ENCODE measurements at regions not wholly inside any gene's neighbourhood (a gene's known extent, or its start where the extent isn't known, plus 50 kb on each side); places are given as distances from the start of the nearest gene placed in this dataset.
A peak's percentile ranks its signal among the peaks of the same experiment; 100 is the strongest.

DNA sequence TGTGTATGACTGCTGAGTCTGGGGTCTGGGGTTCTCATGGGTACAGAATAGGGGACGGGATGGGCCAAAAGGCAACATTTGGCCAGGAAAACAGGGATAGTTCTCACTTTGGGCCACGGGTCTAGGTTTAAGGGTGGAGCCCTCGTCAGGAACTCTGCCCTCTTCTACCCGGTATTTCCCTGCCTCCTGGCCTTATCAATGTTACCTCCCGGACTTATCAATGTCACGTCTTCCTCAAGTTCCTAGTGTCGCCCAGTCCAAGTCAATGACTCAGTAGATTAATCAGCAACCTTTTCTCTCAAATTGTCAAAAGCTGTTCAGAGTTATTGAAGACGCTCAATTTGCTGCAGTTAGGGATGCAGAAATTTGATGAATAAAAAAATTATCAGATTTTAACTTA is 234.8 kb downstream of the B3GLCT start:
- Histone ChIP-seq H3K4me2 (ENCODE audit: unreplicated experiment) (no peak overlapping the region), H3K27me3 (replicated peaks; ENCODE audit: insufficient read depth) (no peaks in the 10 kb centered on the region), H3K9me2 (ENCODE audit: insufficient read depth) (no peaks in the 10 kb centered on the region), H3K4me3 (no peak overlapping the region), H3K9ac (no peak overlapping the region), H3K79me2 (ENCODE audit: insufficient read depth) (no peaks in the 10 kb centered on the region), H3K27ac (no peak overlapping the region), H3K9me3 (ENCODE audit: low read depth) (no peaks in the 10 kb centered on the region), H3F3A (ENCODE audit: insufficient read depth) (no peaks in the 10 kb centered on the region), H3K36me3 (ENCODE audit: low read depth) (no peaks in the 10 kb centered on the region), H2AFZ (no peak overlapping the region), H3K4me1 (ENCODE audit: insufficient read depth) (peaks cover 14% of the 10 kb centered on the region), H4K20me1 (ENCODE audit: insufficient read depth) (no peaks in the 10 kb centered on the region)
- WGBS, 2 experiments (ENCODE audit: low coverage in 1 of 2, low lambda C conversion rate in 2 of 2, missing lambda C conversion rate in 2 of 2) = 95 to 98% methylated on average over 8 of the region's 8 CpGs
- DNase-seq = no peak
- in situ Hi-C loops (cut with MboI) = loop anchor here (5.0 kb wide), 1 partner anchor 303 kb away; the partner anchor contains the start of gene RXFP2
- TF ChIP-seq EZH2phosphoT487 (IDR thresholded peaks at IDR 0.05; ENCODE audit: insufficient read depth, low read depth) (no peak), EZH2 (IDR thresholded peaks at IDR 0.05; ENCODE audit: insufficient read depth, poor library complexity, severe bottlenecking) (no peak)

DNA sequence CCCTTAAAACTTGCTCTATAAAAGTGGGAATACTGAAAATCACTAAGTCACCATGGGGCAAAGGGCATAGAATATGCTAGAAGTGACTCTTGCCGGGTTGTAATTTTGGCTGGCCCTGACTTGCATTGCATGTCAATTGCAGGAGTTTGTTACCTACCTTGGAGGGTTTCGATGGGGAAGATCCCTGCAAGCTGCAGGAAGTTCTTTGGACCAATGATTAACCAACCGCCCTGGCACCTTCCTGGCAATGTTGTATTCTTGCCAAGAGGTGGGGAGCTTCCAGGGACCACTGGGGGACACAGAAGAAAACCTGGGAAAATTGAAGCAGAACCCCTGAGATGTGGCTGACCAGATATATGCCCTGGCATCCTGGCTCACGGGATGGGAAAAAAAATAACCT is 235.8 kb downstream of the B3GLCT start:
- H3K9me2 ChIP-seq (ENCODE audit: insufficient read depth) = no peaks in the 10 kb centered on the region
- H3K4me3 ChIP-seq = no peak overlapping the region
- no peak for DNase-seq
- TF ChIP-seq EZH2 (IDR thresholded peaks at IDR 0.05; ENCODE audit: insufficient read depth, poor library complexity, severe bottlenecking) = no peak
- TF ChIP-seq EZH2phosphoT487 (IDR thresholded peaks at IDR 0.05; ENCODE audit: insufficient read depth, low read depth) = no peak
- H2AFZ ChIP-seq = no peak overlapping the region
- WGBS, 2 experiments (ENCODE audit: low coverage in 1 of 2, low lambda C conversion rate in 2 of 2, missing lambda C conversion rate in 2 of 2) = 91% methylated on average over 4 of the region's 4 CpGs
- H3K9ac ChIP-seq = no peak overlapping the region
- no peak overlapping the region for H3K27ac ChIP-seq
- in situ Hi-C loops (cut with MboI) = loop anchor here (5.0 kb wide), 1 partner anchor 302 kb away; the partner anchor contains the start of gene RXFP2
- H3K36me3 ChIP-seq (ENCODE audit: low read depth) = no peaks in the 10 kb centered on the region
- no peaks in the 10 kb centered on the region for H3K79me2 ChIP-seq (ENCODE audit: insufficient read depth)
- H3K9me3 ChIP-seq (ENCODE audit: low read depth) = no peaks in the 10 kb centered on the region
- no peak overlapping the region for H3K4me2 ChIP-seq (ENCODE audit: unreplicated experiment)
- no peaks in the 10 kb centered on the region for H3F3A ChIP-seq (ENCODE audit: insufficient read depth)
- H3K4me1 ChIP-seq (ENCODE audit: insufficient read depth) = peaks cover 14% of the 10 kb centered on the region
- H3K27me3 ChIP-seq (replicated peaks; ENCODE audit: insufficient read depth) = no peaks in the 10 kb centered on the region
- no peaks in the 10 kb centered on the region for H4K20me1 ChIP-seq (ENCODE audit: insufficient read depth)

DNA sequence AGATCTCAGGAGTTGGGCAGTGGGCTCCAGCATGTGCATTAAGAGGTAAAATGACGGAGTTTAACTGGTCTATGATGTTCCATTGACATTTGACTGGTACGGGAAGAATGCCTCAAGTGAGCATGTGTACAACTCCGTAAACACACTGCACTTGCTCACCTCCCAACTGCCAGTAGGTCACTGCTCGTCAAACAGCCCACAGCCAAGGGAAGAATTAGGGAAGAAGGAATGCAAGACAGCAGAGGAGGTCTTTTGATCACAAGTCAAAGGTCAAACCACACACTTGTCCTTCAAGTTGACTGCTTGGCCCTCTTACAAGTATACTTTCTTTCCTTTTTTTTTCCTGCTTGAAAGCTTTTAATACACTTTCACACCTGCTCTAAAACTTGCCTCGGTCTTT is 236.7 kb downstream of the B3GLCT start:
- in situ Hi-C loops (cut with MboI) = loop anchor here (5.0 kb wide), 1 partner anchor 301 kb away; the partner anchor contains the start of gene RXFP2
- H3K27me3 ChIP-seq (replicated peaks; ENCODE audit: insufficient read depth) = no peaks in the 10 kb centered on the region
- 90 to 96% methylated on average over 5 of the region's 5 CpGs for WGBS, 2 experiments (ENCODE audit: low coverage in 1 of 2, low lambda C conversion rate in 2 of 2, missing lambda C conversion rate in 2 of 2)

DNA sequence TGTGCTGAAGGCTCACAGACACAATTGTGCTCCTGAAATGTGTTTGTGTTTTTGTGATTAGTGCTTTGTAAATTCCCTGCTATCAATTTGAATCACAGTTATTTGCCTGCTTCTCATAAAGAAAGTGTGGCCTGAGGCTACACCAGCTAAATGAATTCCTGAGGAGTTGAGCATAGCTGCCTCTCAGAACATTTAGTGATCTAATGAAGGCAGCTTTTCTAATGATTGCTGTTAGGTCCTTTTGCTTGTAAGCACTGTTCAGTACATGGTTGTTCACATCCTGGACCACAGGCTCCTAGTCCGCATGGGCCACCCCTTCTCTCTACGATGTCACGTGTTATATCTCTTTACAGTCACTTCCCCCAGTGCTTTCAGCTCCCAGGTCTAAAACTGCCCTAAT is 238.2 kb downstream of the B3GLCT start:
- peaks cover 12% of the 10 kb centered on the region for H3K4me1 ChIP-seq (ENCODE audit: insufficient read depth)
- H3K79me2 ChIP-seq (ENCODE audit: insufficient read depth) = no peaks in the 10 kb centered on the region
- no peak overlapping the region for H3K4me2 ChIP-seq (ENCODE audit: unreplicated experiment)
- H3K9me2 ChIP-seq (ENCODE audit: insufficient read depth) = no peaks in the 10 kb centered on the region
- H2AFZ ChIP-seq = no peak overlapping the region
- H3K36me3 ChIP-seq (ENCODE audit: low read depth) = no peaks in the 10 kb centered on the region
- TF ChIP-seq EZH2phosphoT487 (IDR thresholded peaks at IDR 0.05; ENCODE audit: insufficient read depth, low read depth) (no peak), EZH2 (IDR thresholded peaks at IDR 0.05; ENCODE audit: insufficient read depth, poor library complexity, severe bottlenecking) (no peak)
- no peak overlapping the region for H3K4me3 ChIP-seq
- no peak overlapping the region for H3K9ac ChIP-seq
- 96 to 97% methylated on average over 3 of the region's 3 CpGs for WGBS, 2 experiments (ENCODE audit: low coverage in 1 of 2, low lambda C conversion rate in 2 of 2, missing lambda C conversion rate in 2 of 2)
- no peaks in the 10 kb centered on the region for H3K9me3 ChIP-seq (ENCODE audit: low read depth)
- DNase-seq = peak; percentile 51
- no peaks in the 10 kb centered on the region for H3F3A ChIP-seq (ENCODE audit: insufficient read depth)
- H4K20me1 ChIP-seq (ENCODE audit: insufficient read depth) = no peaks in the 10 kb centered on the region
- H3K27me3 ChIP-seq (replicated peaks; ENCODE audit: insufficient read depth) = no peaks in the 10 kb centered on the region
- in situ Hi-C loops (cut with MboI) = loop anchor here (5.0 kb wide), 1 partner anchor 299 kb away; the partner anchor contains the start of gene RXFP2
- no peak overlapping the region for H3K27ac ChIP-seq

More for the DNA sequence above, 236.7 kb downstream of the B3GLCT start:
- H3K27ac ChIP-seq = no peak overlapping the region
- no peak overlapping the region for H3K4me2 ChIP-seq (ENCODE audit: unreplicated experiment)
- H3K9me3 ChIP-seq (ENCODE audit: low read depth) = no peaks in the 10 kb centered on the region
- no peak overlapping the region for H2AFZ ChIP-seq
- H3K9me2 ChIP-seq (ENCODE audit: insufficient read depth) = no peaks in the 10 kb centered on the region
- H3K36me3 ChIP-seq (ENCODE audit: low read depth) = no peaks in the 10 kb centered on the region
- H3K79me2 ChIP-seq (ENCODE audit: insufficient read depth) = no peaks in the 10 kb centered on the region
- no peak overlapping the region for H3K4me3 ChIP-seq
- no peaks in the 10 kb centered on the region for H3F3A ChIP-seq (ENCODE audit: insufficient read depth)
- no peak for DNase-seq
- H4K20me1 ChIP-seq (ENCODE audit: insufficient read depth) = no peaks in the 10 kb centered on the region
- no peak for TF ChIP-seq EZH2 (IDR thresholded peaks at IDR 0.05; ENCODE audit: insufficient read depth, poor library complexity, severe bottlenecking)
- TF ChIP-seq EZH2phosphoT487 (IDR thresholded peaks at IDR 0.05; ENCODE audit: insufficient read depth, low read depth) = no peak
- peaks cover 14% of the 10 kb centered on the region for H3K4me1 ChIP-seq (ENCODE audit: insufficient read depth)
- no peak overlapping the region for H3K9ac ChIP-seq

DNA sequence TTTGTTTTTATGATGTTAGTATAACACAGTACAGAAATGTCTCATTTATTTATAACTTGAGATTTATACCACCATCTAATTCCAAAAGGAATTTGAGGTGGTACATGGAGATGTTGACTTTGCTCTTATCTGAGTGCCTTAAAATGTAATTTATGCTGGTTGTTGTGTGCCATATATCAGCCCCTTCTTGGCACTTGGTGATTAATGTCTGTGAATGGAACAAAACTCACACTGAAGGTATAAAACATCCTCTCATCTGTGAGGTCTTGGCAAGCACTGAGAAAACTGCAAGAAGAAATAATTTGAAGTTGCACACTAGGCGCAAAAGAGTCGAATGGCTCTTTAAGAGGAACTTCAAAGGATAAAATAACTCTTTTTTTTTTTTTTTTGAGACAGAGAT is 240.4 kb downstream of the B3GLCT start:
- no peaks in the 10 kb centered on the region for H4K20me1 ChIP-seq (ENCODE audit: insufficient read depth)
- no peaks in the 10 kb centered on the region for H3K9me3 ChIP-seq (ENCODE audit: low read depth)
- no peaks in the 10 kb centered on the region for H3F3A ChIP-seq (ENCODE audit: insufficient read depth)
- H3K9ac ChIP-seq = no peak overlapping the region
- no peak overlapping the region for H3K4me3 ChIP-seq
- no peak overlapping the region for H3K27ac ChIP-seq
- H2AFZ ChIP-seq = no peak overlapping the region
- no peaks in the 10 kb centered on the region for H3K36me3 ChIP-seq (ENCODE audit: low read depth)
- no peaks in the 10 kb centered on the region for H3K9me2 ChIP-seq (ENCODE audit: insufficient read depth)
- no peak for DNase-seq
- no peak overlapping the region for H3K4me2 ChIP-seq (ENCODE audit: unreplicated experiment)
- in situ Hi-C loops (cut with MboI) = no loop called here
- no peaks in the 10 kb centered on the region for H3K79me2 ChIP-seq (ENCODE audit: insufficient read depth)
- TF ChIP-seq EZH2 (IDR thresholded peaks at IDR 0.05; ENCODE audit: insufficient read depth, poor library complexity, severe bottlenecking) = no peak
- no peak for TF ChIP-seq EZH2phosphoT487 (IDR thresholded peaks at IDR 0.05; ENCODE audit: insufficient read depth, low read depth)
- H3K4me1 ChIP-seq (ENCODE audit: insufficient read depth) = no peaks in the 10 kb centered on the region
- H3K27me3 ChIP-seq (replicated peaks; ENCODE audit: insufficient read depth) = no peaks in the 10 kb centered on the region
- 91 to 94% methylated on average over 2 of the region's 2 CpGs for WGBS, 2 experiments (ENCODE audit: low coverage in 1 of 2, low lambda C conversion rate in 2 of 2, missing lambda C conversion rate in 2 of 2)

Measured in GM23248 (cell line).